IMR-90 (cell line): ENCODE measurements at regions not wholly inside any gene's neighbourhood (a gene's known extent, or its start where the extent isn't known, plus 50 kb on each side); places are given as distances from the start of the nearest gene placed in this dataset.

Experiments used
- BHLHE40 ChIP-seq: fragments of 150-350 bp; IDR thresholded peaks from 2 replicates; pipeline ENCODE4 v1.6.1; 2016; ENCODE audit warnings: mild to moderate bottlenecking, low read depth, low read length
- CEBPB ChIP-seq: IDR thresholded peaks from 2 replicates; pipeline ENCODE4 v1.6.1; 2012; ENCODE audit warnings: low read depth, low read length, improper control_type of control experiment
- CHD1 ChIP-seq: IDR thresholded peaks from 2 replicates; pipeline ENCODE4 v1.6.1; 2012; ENCODE audit warnings: low read depth, low read length, improper control_type of control experiment
- CTCF ChIP-seq: conservative IDR thresholded peaks from 2 replicates; pipeline ENCODE4 v1.5.1; 2012; ENCODE audit warnings: mild to moderate bottlenecking, low read depth, low read length, improper control_type of control experiment
- ELK1 ChIP-seq: fragments of 150-350 bp; IDR thresholded peaks from 2 replicates; pipeline ENCODE4 v1.6.1; 2016; ENCODE audit warnings: low read depth, mild to moderate bottlenecking, low read length, moderate library complexity, borderline replicate concordance
- POLR2A ChIP-seq: IDR thresholded peaks from 2 replicates; pipeline ENCODE4 v1.6.1; 2012; ENCODE audit warnings: mild to moderate bottlenecking, low read depth, low read length
- RAD21 ChIP-seq: IDR thresholded peaks from 2 replicates; pipeline ENCODE4 v1.6.1; 2012; ENCODE audit warnings: low read length, improper control_type of control experiment
- USF2 ChIP-seq: fragments of 150-350 bp; IDR thresholded peaks from 2 replicates; pipeline ENCODE4 v1.6.1; 2017; ENCODE audit warnings: mild to moderate bottlenecking, antibody characterized with exemption, low read length, low read depth

- TF ChIP-seq CTCF (peak; percentile 79), POLR2A (no peak), CEBPB (no peak), CHD1 (no peak), BHLHE40 (no peak), USF2 (no peak), RAD21 (peak; percentile 67), ELK1 (no peak)
These were observed 94.3 kb downstream of the CDCA7 start for GRCh38 chr2:173448938-173449471.
